HG03520 (cell line): ENCODE measurements at regions not wholly inside any gene's neighbourhood (a gene's known extent, or its start where the extent isn't known, plus 50 kb on each side); places are given as distances from the start of the nearest gene placed in this dataset.

Experiments used
- ATAC-seq: cut with Tn5 transposase; IDR thresholded peaks from one replicate; pipeline ENCODE4 v1.9.1; 2021; ENCODE audit warnings: mild to moderate bottlenecking, moderate library complexity; ENCODE audit not compliant: unreplicated experiment

GRCh38 chr15:92224843-92225242 lies 168.8 kb upstream of the ST8SIA2 start:
- ATAC-seq: no peak

GRCh38 chr15:92226020-92226612 lies 167.6 kb upstream of the ST8SIA2 start:
- ATAC-seq: no peak

- ATAC-seq: no peak
These were observed 164.9 kb upstream of the ST8SIA2 start for GRCh38 chr15:92228830-92229229.

GRCh38 chr15:92231461-92231860 lies 162.2 kb upstream of the ST8SIA2 start:
- no peak for ATAC-seq

GRCh38 chr15:92232317-92232716 lies 161.4 kb upstream of the ST8SIA2 start:
- no peak for ATAC-seq

GRCh38 chr15:92232876-92233275 lies 160.8 kb upstream of the ST8SIA2 start:
- ATAC-seq: no peak

- ATAC-seq: no peak
These were observed 150.5 kb upstream of the ST8SIA2 start for GRCh38 chr15:92243227-92243626.

GRCh38 chr15:92244703-92245102 lies 149.0 kb upstream of the ST8SIA2 start:
- ATAC-seq: no peak

GRCh38 chr15:92247649-92248242 lies 145.9 kb upstream of the ST8SIA2 start:
- ATAC-seq: no peak

- ATAC-seq: no peak
These were observed 126.6 kb upstream of the ST8SIA2 start for GRCh38 chr15:92266796-92267685.

- ATAC-seq: no peak
These were observed 124.8 kb upstream of the ST8SIA2 start for GRCh38 chr15:92268900-92269299.

GRCh38 chr15:92271179-92271578 lies 122.5 kb upstream of the ST8SIA2 start:
- ATAC-seq: no peak

GRCh38 chr15:92272106-92272505 lies 121.6 kb upstream of the ST8SIA2 start:
- no peak for ATAC-seq

- no peak for ATAC-seq
These were observed 120.4 kb upstream of the ST8SIA2 start for GRCh38 chr15:92273286-92273685.

GRCh38 chr15:92273723-92274122 lies 120.0 kb upstream of the ST8SIA2 start:
- ATAC-seq: no peak

- no peak for ATAC-seq
These were observed 115.9 kb upstream of the ST8SIA2 start for GRCh38 chr15:92277776-92278175.

GRCh38 chr15:92283813-92284212 lies 109.9 kb upstream of the ST8SIA2 start:
- no peak for ATAC-seq

- peak; percentile 93 for ATAC-seq
These were observed 104.9 kb upstream of the ST8SIA2 start for GRCh38 chr15:92288755-92289154.

- ATAC-seq: no peak
These were observed 103.9 kb upstream of the ST8SIA2 start for GRCh38 chr15:92289733-92290132.

GRCh38 chr15:92290359-92290992 lies 103.2 kb upstream of the ST8SIA2 start:
- no peak for ATAC-seq

GRCh38 chr15:92291900-92292299 lies 101.8 kb upstream of the ST8SIA2 start:
- ATAC-seq: no peak

GRCh38 chr15:92294759-92295158 lies 98.9 kb upstream of the ST8SIA2 start:
- no peak for ATAC-seq
